Mesothelial cell of epicardium (in vitro differentiated cells): ENCODE measurements at regions not wholly inside any gene's neighbourhood (a gene's known extent, or its start where the extent isn't known, plus 50 kb on each side); places are given as distances from the start of the nearest gene placed in this dataset.

Experiments
- DNase-seq, 2 experiments: peaks; one replicate each; pipeline ENCODE4 v3.0.0; 2021; ENCODE audit warnings: low spot score in 2 of 2; ENCODE audit not compliant: unreplicated experiment in 2 of 2
- H3K27ac Mint-ChIP-seq: 2 replicates; pipeline ENCODE4 v1.8.0; 2021; ENCODE audit warnings: mixed read lengths
- H3K27me3 Mint-ChIP-seq: 2 replicates; pipeline ENCODE4 v1.8.0; 2021; ENCODE audit warnings: low read depth, mixed read lengths
- H3K36me3 Mint-ChIP-seq: 2 replicates; pipeline ENCODE4 v1.8.0; 2021; ENCODE audit warnings: mixed read lengths
- H3K4me1 Mint-ChIP-seq: 2 replicates; pipeline ENCODE4 v1.8.0; 2021; ENCODE audit warnings: mixed read lengths
- H3K4me3 Mint-ChIP-seq: 2 replicates; pipeline ENCODE4 v1.8.0; 2021; ENCODE audit warnings: mild to moderate bottlenecking, moderate library complexity, mixed read lengths
- H3K9me3 Mint-ChIP-seq: 2 replicates; pipeline ENCODE4 v1.8.0; 2021; ENCODE audit warnings: mixed read lengths
- TF ChIP-seq, protein P1 (sequence below): fragments of 200-600 bp; sonication (generic); IDR thresholded peaks from one replicate; pipeline ENCODE4 v1.5.0; 2021; ENCODE audit warnings: antibody characterized with exemption; ENCODE audit not compliant: unreplicated experiment

DNA sequence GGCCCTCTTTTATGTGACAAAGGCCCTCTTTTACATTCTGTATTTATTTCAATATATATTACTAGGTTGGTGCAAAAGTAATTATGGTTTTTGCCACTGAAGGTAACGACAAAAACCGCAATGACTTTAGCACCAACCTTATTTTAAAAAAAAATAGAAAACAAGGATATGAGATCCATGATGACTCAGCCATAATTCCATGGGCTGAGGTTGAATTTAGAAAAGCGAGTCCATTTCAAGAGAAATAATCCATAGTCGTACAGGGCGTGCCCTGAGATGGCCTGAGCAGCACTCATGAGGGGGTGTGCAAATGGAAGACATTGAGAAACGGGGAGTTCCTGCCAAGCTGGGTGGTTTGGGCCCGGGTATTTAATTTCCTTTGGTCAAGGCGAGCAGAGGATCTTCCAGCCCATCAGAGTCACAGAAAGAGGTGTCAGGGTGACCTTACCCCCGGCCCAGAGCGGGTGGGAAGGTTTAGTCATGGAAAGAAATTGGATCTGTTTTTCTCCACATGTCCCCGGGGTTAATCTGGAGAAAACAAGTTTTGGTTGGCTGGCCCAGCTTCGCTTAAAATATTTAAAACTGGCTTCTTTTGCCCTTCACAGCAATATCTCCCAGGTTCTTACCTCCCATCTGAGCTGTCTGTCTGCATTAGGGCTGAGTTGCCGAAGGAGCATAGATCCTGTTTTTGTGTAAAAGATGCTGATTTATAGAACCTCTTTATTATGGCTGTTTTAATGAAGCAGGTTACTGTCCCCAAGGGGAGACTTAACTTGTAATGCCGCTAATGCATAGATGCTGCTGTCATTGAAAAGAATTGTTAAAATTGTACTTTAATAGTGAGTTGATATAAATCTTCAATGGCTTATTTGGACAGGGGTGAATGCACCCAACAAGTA lies 255.6 kb downstream of the PREX1 start:
- Mint-ChIP-seq H3K27ac (no peak overlapping the region), H3K4me1 (peaks cover 25% of the 10 kb centered on the region), H3K4me3 (no peak overlapping the region), H3K27me3 (no peaks in the 10 kb centered on the region), H3K9me3 (no peaks in the 10 kb centered on the region), H3K36me3 (no peaks in the 10 kb centered on the region)
- no peak for DNase-seq
- TF ChIP-seq, protein P1, sequence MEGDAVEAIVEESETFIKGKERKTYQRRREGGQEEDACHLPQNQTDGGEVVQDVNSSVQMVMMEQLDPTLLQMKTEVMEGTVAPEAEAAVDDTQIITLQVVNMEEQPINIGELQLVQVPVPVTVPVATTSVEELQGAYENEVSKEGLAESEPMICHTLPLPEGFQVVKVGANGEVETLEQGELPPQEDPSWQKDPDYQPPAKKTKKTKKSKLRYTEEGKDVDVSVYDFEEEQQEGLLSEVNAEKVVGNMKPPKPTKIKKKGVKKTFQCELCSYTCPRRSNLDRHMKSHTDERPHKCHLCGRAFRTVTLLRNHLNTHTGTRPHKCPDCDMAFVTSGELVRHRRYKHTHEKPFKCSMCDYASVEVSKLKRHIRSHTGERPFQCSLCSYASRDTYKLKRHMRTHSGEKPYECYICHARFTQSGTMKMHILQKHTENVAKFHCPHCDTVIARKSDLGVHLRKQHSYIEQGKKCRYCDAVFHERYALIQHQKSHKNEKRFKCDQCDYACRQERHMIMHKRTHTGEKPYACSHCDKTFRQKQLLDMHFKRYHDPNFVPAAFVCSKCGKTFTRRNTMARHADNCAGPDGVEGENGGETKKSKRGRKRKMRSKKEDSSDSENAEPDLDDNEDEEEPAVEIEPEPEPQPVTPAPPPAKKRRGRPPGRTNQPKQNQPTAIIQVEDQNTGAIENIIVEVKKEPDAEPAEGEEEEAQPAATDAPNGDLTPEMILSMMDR, result no peak

DNA sequence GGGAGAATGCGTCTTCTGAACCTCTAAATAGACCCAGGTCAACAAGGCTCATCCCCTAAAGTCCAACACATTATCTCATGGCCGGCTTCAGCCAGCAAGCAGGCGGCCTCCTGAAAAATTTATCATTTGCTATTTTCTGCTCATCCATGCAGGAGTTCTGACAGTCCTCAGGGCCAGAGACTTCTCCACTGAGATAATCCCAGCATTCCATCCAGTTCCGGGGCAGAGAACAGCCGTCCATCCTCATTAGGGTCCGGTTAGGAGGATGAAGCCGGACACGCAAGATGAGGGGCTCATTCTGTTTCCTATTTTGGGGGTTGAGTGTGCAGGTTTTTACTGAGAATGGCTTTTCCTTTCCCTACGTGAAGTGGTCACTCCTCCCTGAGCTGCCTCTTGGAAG lies 258.1 kb downstream of the PREX1 start:
- Mint-ChIP-seq H3K4me1 (peaks cover 25% of the 10 kb centered on the region), H3K27me3 (no peaks in the 10 kb centered on the region), H3K36me3 (no peaks in the 10 kb centered on the region), H3K27ac (no peak overlapping the region), H3K4me3 (no peak overlapping the region), H3K9me3 (no peaks in the 10 kb centered on the region)
- DNase-seq, result no peak
- TF ChIP-seq, protein P1, result no peak

DNA sequence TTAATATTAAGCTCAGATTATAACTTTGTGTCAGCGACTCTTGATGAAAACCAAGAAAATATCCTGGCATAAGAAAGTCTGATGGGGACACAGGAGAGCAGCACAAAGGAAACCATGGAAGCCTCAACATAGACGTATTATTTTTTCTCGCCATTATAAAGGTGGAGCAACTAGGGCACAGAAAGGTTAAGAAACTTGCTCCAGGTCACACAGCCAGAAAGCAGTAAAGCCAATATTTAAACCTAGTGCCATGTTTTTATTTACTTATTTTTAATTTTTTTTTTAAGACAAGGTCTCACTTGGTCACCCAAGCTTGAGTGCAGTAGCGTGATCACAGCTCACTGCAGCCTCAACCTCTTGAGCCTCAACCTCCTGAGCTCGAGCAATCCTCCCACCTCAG lies 259.3 kb downstream of the PREX1 start:
- no peak for DNase-seq
- peaks cover 3% of the 10 kb centered on the region for H3K9me3 Mint-ChIP-seq
- no peaks in the 10 kb centered on the region for H3K36me3 Mint-ChIP-seq
- TF ChIP-seq, protein P1, result no peak
- H3K4me3 Mint-ChIP-seq, result no peak overlapping the region
- H3K27ac Mint-ChIP-seq, result no peak overlapping the region
- no peaks in the 10 kb centered on the region for H3K27me3 Mint-ChIP-seq
- H3K4me1 Mint-ChIP-seq, result peaks cover 25% of the 10 kb centered on the region

DNA sequence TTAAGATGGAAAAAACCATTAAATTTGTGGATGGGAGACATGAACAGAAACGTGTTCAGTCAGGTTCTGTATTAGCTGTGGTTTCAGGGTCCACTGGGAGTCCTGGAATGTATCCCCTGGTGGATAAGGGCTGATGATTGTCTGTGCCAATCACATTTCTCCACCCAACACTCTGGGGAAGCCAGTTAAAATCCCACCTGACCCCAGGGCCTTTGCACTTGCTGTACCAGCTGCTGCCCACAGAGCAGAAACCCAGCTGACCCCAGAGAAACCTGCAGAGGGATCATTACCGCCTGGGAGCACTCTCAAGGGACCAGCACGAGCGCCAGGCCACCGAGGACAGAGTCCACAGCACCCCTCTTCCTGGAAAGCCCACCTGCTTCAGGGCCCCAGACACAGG lies 260.7 kb downstream of the PREX1 start:
- Mint-ChIP-seq H3K27me3 (no peaks in the 10 kb centered on the region), H3K9me3 (peaks cover 6% of the 10 kb centered on the region), H3K27ac (no peak overlapping the region), H3K4me3 (no peak overlapping the region), H3K4me1 (peaks cover 17% of the 10 kb centered on the region), H3K36me3 (no peaks in the 10 kb centered on the region)
- TF ChIP-seq, protein P1, result no peak
- no peak for DNase-seq

DNA sequence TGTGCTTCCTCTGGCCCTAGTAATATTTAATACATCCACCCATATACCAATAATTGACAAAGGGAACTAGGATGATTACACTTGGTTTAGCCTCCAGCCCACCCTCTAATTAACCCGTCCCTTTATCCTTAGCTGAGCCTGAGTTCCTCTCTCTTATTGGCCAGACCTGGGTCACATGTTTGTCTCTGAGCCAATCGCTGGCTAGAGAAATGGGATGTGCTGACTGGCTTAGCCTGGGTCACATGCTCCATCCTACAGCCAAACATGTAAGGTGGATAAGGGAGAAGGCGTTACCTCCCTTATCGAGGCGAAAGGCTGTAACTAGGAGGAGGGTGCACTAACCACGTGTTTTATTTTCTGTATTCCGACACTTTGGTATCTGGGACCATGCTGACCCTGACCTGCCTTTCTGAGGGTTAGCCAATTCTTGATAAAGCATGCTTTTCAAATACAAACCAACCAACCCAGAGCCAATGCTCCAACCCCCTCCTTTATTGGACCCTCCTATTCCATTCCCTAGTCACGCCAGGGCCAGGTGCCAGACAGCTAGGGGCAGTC lies 262.7 kb downstream of the PREX1 start:
- no peaks in the 10 kb centered on the region for H3K27me3 Mint-ChIP-seq
- H3K36me3 Mint-ChIP-seq, result no peaks in the 10 kb centered on the region
- DNase-seq, result no peak
- peaks cover 6% of the 10 kb centered on the region for H3K9me3 Mint-ChIP-seq
- peaks cover 10% of the 10 kb centered on the region for H3K4me1 Mint-ChIP-seq
- no peak overlapping the region for H3K4me3 Mint-ChIP-seq
- H3K27ac Mint-ChIP-seq, result no peak overlapping the region
- TF ChIP-seq, protein P1, result no peak
